Lower leg skin (tissue), 3 donors: ENCODE measurements at regions not wholly inside any gene's neighbourhood (a gene's known extent, or its start where the extent isn't known, plus 50 kb on each side); places are given as distances from the start of the nearest gene placed in this dataset.

Experiments used
- POLR2A ChIP-seq, 2 donors: fragments of 450-650 bp; IDR thresholded peaks; one replicate each; pipeline ENCODE4 v1.6.1; 2016 to 2017; ENCODE audit warnings: antibody characterized with exemption in 2 of 2, mild to moderate bottlenecking in 1 of 2, moderate library complexity in 1 of 2
- TF ChIP-seq, protein P1 (sequence below), 3 donors: fragments of 450-650 bp; IDR thresholded peaks; one replicate each; pipeline ENCODE4 v1.5.1; 2016; ENCODE audit warnings: antibody characterized with exemption in 3 of 3, mild to moderate bottlenecking in 3 of 3, moderate library complexity in 2 of 3

DNA sequence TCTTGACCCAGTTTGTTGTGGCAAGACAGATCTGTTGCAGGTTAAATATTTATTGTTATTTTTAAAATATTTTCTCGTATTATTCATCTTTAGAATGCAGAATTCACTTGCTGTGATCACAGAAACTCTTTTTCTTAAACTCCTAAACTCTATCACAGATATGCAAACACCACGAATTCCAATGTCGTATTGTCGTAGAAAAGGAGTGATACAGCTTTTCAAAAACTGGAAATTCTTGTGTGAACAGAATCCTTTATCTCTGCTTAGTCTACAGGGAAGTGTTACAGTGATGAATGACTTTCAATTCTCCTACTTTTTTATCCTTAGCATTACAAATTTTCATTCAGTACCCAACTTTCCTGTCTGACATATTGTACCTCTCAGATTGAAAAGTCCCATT, 1329.5 kb upstream of the B3GALT2 start:
- TF ChIP-seq, protein P1, sequence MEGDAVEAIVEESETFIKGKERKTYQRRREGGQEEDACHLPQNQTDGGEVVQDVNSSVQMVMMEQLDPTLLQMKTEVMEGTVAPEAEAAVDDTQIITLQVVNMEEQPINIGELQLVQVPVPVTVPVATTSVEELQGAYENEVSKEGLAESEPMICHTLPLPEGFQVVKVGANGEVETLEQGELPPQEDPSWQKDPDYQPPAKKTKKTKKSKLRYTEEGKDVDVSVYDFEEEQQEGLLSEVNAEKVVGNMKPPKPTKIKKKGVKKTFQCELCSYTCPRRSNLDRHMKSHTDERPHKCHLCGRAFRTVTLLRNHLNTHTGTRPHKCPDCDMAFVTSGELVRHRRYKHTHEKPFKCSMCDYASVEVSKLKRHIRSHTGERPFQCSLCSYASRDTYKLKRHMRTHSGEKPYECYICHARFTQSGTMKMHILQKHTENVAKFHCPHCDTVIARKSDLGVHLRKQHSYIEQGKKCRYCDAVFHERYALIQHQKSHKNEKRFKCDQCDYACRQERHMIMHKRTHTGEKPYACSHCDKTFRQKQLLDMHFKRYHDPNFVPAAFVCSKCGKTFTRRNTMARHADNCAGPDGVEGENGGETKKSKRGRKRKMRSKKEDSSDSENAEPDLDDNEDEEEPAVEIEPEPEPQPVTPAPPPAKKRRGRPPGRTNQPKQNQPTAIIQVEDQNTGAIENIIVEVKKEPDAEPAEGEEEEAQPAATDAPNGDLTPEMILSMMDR (IDR thresholded peaks at IDR 0.05), result no peak
- TF ChIP-seq POLR2A (IDR thresholded peaks at IDR 0.05), result no peak
